Ishikawa (cell line): ENCODE measurements at regions not wholly inside any gene's neighbourhood (a gene's known extent, or its start where the extent isn't known, plus 50 kb on each side); places are given as distances from the start of the nearest gene placed in this dataset.

Experiments used
- CEBPB ChIP-seq: IDR thresholded peaks from 2 replicates; pipeline ENCODE4 v1.6.1; 2012
- CREB1 ChIP-seq: IDR thresholded peaks from 2 replicates; pipeline ENCODE4 v1.6.1; 2012; ENCODE audit warnings: low read depth
- EP300 ChIP-seq: IDR thresholded peaks from 2 replicates; pipeline ENCODE4 v1.6.1; 2012; ENCODE audit warnings: borderline replicate concordance
- MAX ChIP-seq: IDR thresholded peaks from 2 replicates; pipeline ENCODE4 v1.6.1; 2012
- NFIC ChIP-seq: IDR thresholded peaks from 2 replicates; pipeline ENCODE4 v1.6.1; 2012
- RAD21 ChIP-seq: IDR thresholded peaks from 2 replicates; pipeline ENCODE4 v1.6.1; 2012; ENCODE audit warnings: low read depth
- REST ChIP-seq: IDR thresholded peaks from 2 replicates; pipeline ENCODE4 v1.6.1; 2012; ENCODE audit warnings: low read depth, mild to moderate bottlenecking
- TAF1 ChIP-seq: IDR thresholded peaks from 2 replicates; pipeline ENCODE4 v1.6.1; 2012; ENCODE audit warnings: low read depth, mild to moderate bottlenecking

- no peak for TF ChIP-seq MAX
- no peak for TF ChIP-seq REST
- no peak for TF ChIP-seq TAF1
- TF ChIP-seq CEBPB: no peak
- TF ChIP-seq NFIC: no peak
- no peak for TF ChIP-seq RAD21
- TF ChIP-seq EP300: no peak
- TF ChIP-seq CREB1: no peak
These were observed 315.1 kb upstream of the KLHL29 start for GRCh38 chr2:23069923-23070322.
